ENCODE measurements at regions not wholly inside any gene's neighbourhood (a gene's known extent, or its start where the extent isn't known, plus 50 kb on each side); places are given as distances from the start of the nearest gene placed in this dataset.

DNA sequence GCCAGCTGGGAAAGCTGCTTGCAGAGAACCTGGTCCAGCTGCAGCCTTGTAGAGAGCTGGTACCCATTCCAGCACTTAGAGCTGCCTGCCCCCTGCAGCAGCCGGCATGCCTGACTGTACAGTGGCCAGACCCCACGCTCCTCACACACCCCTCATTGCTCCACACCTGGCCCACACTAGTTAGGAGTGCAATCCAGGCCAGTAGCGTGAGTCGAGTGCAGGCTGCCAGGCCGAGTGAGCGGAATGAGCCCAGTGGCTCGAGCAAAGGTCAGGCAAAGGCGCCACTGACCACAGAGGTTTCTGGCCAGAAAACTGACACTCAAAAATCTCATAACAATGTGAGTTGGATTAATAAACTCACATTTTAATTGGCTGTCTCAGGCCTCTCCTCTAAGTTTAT is 921.7 kb upstream of the KCND2 start:
- Histone ChIP-seq H3K36me3 (ENCODE audit: control insufficient read depth in 4 of 4, insufficient read depth in 4 of 4, low read length in 4 of 4) (no peaks in the 10 kb centered on the region), H3K9ac (ENCODE audit: insufficient read depth in 1 of 2, low read length in 2 of 2) (no peak overlapping the region), H3K4me3 (no peak overlapping the region), H3K4me1 (ENCODE audit: control insufficient read depth in 5 of 5, insufficient read depth in 5 of 5, low read length in 5 of 5) (no peaks in the 10 kb centered on the region), H3K27ac (ENCODE audit: low read depth in 1 of 2, low read length in 1 of 2) (no peak overlapping the region), H3K9me3 (ENCODE audit: control insufficient read depth in 4 of 4, insufficient read depth in 3 of 4, low read length in 3 of 4) (peaks cover 0 to 3% (median 0%) of the 10 kb centered on the region in 4 donors), H3K27me3 (ENCODE audit: control insufficient read depth in 3 of 3, insufficient read depth in 3 of 3, low read length in 2 of 3) (no peaks in the 10 kb centered on the region)
- DNase-seq = no peak
- TF ChIP-seq, protein P1, sequence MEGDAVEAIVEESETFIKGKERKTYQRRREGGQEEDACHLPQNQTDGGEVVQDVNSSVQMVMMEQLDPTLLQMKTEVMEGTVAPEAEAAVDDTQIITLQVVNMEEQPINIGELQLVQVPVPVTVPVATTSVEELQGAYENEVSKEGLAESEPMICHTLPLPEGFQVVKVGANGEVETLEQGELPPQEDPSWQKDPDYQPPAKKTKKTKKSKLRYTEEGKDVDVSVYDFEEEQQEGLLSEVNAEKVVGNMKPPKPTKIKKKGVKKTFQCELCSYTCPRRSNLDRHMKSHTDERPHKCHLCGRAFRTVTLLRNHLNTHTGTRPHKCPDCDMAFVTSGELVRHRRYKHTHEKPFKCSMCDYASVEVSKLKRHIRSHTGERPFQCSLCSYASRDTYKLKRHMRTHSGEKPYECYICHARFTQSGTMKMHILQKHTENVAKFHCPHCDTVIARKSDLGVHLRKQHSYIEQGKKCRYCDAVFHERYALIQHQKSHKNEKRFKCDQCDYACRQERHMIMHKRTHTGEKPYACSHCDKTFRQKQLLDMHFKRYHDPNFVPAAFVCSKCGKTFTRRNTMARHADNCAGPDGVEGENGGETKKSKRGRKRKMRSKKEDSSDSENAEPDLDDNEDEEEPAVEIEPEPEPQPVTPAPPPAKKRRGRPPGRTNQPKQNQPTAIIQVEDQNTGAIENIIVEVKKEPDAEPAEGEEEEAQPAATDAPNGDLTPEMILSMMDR (IDR thresholded peaks at IDR 0.05; ENCODE audit: control extremely low read depth, extremely low read depth) = no peak
- WGBS, 2 donors = 85% methylated on average over 8 of the region's 8 CpGs
- ATAC-seq (ENCODE audit: insufficient read depth, low FRiP score) = no peak

DNA sequence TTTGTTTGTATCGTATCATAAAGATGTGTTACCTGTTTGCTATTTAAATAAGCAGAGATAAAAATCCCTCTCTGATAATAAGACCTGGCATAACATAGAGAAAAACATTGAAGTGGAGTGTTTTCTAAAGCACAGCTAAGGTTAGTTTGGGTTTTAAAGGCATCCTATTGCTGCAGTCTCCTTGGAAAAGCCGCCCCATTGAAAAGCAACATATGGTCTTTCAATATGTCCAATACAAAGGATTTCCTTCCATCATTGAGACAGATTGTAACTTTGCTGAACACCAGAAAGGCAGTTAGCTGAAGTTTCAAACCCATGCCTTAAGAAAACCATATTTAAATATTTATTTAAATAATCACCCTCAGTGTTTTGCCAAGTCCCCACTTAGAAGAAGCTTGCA is 898.5 kb upstream of the KCND2 start:
- no peak for DNase-seq
- WGBS, 2 donors = 80 to 88% methylated on average over 2 of the region's 2 CpGs
- ATAC-seq (ENCODE audit: insufficient read depth, low FRiP score) = no peak
- H3K4me3 ChIP-seq = no peak overlapping the region
- H3K27ac ChIP-seq (ENCODE audit: low read depth in 1 of 2, low read length in 1 of 2) = no peak overlapping the region
- H3K27me3 ChIP-seq (ENCODE audit: control insufficient read depth in 3 of 3, insufficient read depth in 3 of 3, low read length in 2 of 3) = no peaks in the 10 kb centered on the region
- H3K9me3 ChIP-seq (ENCODE audit: control insufficient read depth in 4 of 4, insufficient read depth in 3 of 4, low read length in 3 of 4) = no peaks in the 10 kb centered on the region
- no peaks in the 10 kb centered on the region for H3K4me1 ChIP-seq (ENCODE audit: control insufficient read depth in 5 of 5, insufficient read depth in 5 of 5, low read length in 5 of 5)
- no peaks in the 10 kb centered on the region for H3K36me3 ChIP-seq (ENCODE audit: control insufficient read depth in 4 of 4, insufficient read depth in 4 of 4, low read length in 4 of 4)
- H3K9ac ChIP-seq (ENCODE audit: insufficient read depth in 1 of 2, low read length in 2 of 2) = no peak overlapping the region
- TF ChIP-seq, protein P1 (IDR thresholded peaks at IDR 0.05; ENCODE audit: control extremely low read depth, extremely low read depth) = no peak

GRCh38 chr7:119377861-119378260 is 895.1 kb upstream of the KCND2 start:
- H3K4me1 ChIP-seq (ENCODE audit: control insufficient read depth in 5 of 5, insufficient read depth in 5 of 5, low read length in 5 of 5) = no peaks in the 10 kb centered on the region
- TF ChIP-seq, protein P1 (IDR thresholded peaks at IDR 0.05; ENCODE audit: control extremely low read depth, extremely low read depth) = no peak
- DNase-seq = no peak
- H3K27me3 ChIP-seq (ENCODE audit: control insufficient read depth in 3 of 3, insufficient read depth in 3 of 3, low read length in 2 of 3) = no peaks in the 10 kb centered on the region
- H3K4me3 ChIP-seq = no peak overlapping the region
- H3K36me3 ChIP-seq (ENCODE audit: control insufficient read depth in 4 of 4, insufficient read depth in 4 of 4, low read length in 4 of 4) = no peaks in the 10 kb centered on the region
- no peak overlapping the region for H3K27ac ChIP-seq (ENCODE audit: low read depth in 1 of 2, low read length in 1 of 2)
- H3K9me3 ChIP-seq (ENCODE audit: control insufficient read depth in 4 of 4, insufficient read depth in 3 of 4, low read length in 3 of 4) = no peaks in the 10 kb centered on the region
- ATAC-seq (ENCODE audit: insufficient read depth, low FRiP score) = no peak
- no peak overlapping the region for H3K9ac ChIP-seq (ENCODE audit: insufficient read depth in 1 of 2, low read length in 2 of 2)
- 81 to 82% methylated on average over 1 of the region's 1 CpG for WGBS, 2 donors

- Histone ChIP-seq H3K27me3 (ENCODE audit: control insufficient read depth in 3 of 3, insufficient read depth in 3 of 3, low read length in 2 of 3) (no peaks in the 10 kb centered on the region), H3K9ac (ENCODE audit: insufficient read depth in 1 of 2, low read length in 2 of 2) (no peak overlapping the region), H3K4me3 (no peak overlapping the region), H3K9me3 (ENCODE audit: control insufficient read depth in 4 of 4, insufficient read depth in 3 of 4, low read length in 3 of 4) (no peaks in the 10 kb centered on the region), H3K36me3 (ENCODE audit: control insufficient read depth in 4 of 4, insufficient read depth in 4 of 4, low read length in 4 of 4) (no peaks in the 10 kb centered on the region), H3K4me1 (ENCODE audit: control insufficient read depth in 5 of 5, insufficient read depth in 5 of 5, low read length in 5 of 5) (no peaks in the 10 kb centered on the region), H3K27ac (ENCODE audit: low read depth in 1 of 2, low read length in 1 of 2) (no peak overlapping the region)
- ATAC-seq (ENCODE audit: insufficient read depth, low FRiP score) (no peak), DNase-seq (no peak)
- TF ChIP-seq, protein P1 (IDR thresholded peaks at IDR 0.05; ENCODE audit: control extremely low read depth, extremely low read depth) = no peak
Observed at GRCh38 chr7:119382726-119383125, 890.2 kb upstream of the KCND2 start.
